ENCODE measurements at regions not wholly inside any gene's neighbourhood (a gene's known extent, or its start where the extent isn't known, plus 50 kb on each side); places are given as distances from the start of the nearest gene placed in this dataset.
"Not testable (repeated sequence)": the region's sequence is repeated elsewhere in the genome, so short reads cannot be mapped to it uniquely, and the experiment has no call there.

DNA sequence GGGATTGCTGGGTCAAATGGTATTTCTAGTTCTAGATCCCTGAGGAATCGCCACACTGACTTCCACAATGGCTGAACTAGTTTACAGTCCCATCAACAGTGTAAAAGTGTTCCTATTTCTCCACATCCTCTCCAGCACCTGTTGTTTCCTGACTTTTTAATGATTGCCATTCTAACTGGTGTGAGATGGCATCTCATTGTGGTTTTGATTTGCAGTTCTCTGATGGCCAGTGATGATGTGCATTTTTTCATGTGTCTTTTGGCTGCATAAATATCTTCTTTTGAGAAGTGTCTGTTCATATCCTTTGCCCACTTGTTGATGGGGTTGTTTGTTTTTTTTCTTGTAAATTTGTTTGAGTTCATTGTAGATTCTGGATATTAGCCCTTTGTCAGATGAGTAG lies 220.3 kb downstream of the NPR3 start:
- DNase-seq, result not testable (repeated sequence)

DNA sequence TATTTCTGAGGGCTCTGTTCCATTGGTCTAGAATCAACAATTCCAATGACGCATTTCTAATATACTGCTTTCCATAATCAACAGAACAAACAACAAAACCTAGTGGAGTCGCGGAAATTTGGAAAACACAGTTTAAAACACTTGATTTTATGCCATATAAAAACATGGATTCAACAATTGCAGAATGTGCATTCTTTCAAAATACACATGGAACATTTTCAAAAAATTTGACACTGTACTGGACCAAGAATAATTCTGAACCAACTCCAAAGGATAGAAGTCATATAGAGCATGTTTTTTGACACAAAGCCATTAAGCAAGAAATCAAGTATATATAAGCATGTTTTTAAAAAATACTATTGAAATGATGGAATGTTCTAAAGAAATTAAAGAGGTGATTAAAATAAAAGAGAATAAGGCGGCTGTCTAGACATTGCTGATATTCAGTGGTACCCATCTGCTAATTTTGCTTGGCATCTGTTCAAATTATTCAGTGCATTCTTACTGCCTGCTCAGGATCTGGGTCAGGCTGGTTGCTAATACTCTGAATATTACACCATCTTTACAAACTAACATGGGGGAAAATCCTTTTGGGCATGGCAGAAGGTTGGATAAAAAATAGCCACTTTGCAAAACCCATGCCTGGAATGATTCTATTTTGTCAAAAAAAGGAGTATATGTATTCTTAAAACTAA lies 221.3 kb downstream of the NPR3 start:
- DNase-seq, result no peak

DNA sequence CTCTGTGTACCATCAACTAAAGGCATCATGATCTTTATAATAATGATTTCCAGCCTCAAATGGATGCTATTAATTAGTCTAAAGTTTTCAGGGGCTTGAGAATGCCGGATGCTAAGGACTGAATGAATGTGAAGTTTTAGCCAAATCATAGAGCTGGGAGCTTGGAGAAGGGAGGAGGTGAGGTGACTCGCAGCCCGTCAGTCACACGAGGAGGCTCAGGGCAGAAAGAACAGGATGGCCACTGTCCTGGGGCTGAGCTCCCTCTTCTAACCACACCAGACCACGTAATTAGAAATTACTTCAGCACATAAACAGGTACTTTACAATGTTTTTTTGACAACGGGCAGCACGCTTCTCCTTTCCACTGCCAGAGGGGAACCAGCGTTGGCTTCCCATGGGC lies 222.6 kb downstream of the NPR3 start:
- DNase-seq, result no peak

DNA sequence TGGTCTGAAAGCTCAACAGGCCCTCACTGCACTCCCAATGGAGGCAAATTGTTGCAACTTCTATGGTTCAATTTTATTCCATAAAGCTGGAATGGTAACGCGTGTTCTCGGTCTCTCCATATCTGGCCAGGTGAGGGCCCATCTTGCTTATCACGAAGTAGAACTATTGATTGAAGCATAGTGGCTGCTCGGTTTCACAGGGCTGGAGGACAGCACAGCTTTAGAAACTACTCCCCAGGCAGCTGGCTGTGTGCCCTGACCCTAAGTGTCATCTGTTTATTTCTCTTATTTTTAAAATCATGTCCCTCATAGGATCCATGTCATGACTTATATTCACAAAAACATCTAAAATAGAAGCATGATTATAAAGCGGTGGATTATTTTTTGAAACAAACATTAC lies 223.4 kb downstream of the NPR3 start:
- no peak for DNase-seq

DNA sequence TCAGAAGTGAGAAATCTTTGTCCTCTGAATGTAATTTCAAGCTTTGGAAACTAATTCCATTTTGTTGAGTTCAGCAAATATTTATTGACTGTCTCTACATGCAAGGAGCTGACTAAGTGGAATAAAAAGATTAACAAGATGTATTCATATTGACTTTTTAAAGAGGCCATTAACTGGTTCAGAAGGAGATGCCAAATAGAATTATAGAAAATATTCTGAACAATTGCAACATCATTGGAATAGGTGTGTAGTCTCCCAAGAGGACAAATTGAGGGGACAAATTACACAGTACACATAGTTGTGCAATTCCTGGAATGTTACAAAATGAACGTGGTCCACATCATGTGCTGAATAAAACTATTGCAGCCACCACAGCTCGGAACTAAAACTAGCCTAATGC lies 224.2 kb downstream of the NPR3 start:
- no peak for DNase-seq

DNA sequence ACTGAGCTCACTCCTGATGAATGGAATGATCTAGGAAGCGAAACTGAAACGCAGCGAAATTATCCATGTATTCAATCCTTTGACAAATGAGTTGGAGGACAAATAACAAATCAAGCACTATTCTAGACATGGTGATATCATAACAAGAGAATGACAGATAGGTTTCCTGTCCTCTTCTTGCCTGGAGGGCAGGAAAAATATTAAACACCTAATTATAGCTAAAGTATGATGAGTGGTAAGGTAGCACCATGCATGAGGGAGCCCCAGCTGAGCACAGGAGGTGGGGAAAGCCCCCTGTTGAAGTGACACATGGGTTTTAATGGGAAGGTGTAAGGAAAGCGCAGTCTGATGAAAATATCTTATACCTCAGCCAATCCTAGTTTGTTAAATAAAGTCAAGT lies 225.2 kb downstream of the NPR3 start:
- no peak for DNase-seq

DNA sequence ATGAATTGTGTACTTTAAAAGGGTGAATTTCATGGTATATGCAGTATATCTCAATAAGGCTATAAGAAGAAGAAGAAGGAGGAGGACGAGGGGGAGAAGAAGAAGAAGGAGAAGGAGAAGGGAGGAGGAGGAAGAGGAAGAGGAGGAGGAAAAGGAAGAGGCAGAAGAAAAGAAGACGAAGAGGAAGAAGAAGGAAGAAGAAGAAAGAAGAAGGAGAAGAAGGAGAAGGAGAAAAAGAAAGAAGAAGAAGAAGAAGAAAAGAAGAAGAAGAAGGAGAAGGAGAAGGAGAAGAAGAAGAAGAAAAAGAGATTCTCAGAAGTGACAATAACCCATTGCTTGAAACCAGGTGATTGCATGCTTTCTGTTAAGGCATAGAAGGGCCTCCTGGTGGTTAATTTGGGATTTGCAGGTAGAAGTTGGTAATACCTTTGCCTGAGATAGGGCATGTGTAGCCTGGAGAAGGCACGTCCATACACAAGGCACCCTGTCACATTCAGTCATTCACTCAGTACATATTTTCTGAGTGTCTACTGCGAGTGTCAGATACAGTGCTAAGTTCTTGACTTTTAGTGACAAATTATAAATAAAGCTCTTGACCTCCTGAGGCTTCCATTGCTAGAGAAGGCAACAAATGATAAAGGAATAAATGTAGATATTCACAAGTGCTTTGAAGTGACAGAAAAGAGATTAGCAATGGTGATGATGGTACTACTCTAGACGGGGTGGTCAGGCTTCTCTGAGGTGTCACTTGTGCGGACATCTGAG lies 231.3 kb downstream of the NPR3 start:
- no peak for DNase-seq

DNA sequence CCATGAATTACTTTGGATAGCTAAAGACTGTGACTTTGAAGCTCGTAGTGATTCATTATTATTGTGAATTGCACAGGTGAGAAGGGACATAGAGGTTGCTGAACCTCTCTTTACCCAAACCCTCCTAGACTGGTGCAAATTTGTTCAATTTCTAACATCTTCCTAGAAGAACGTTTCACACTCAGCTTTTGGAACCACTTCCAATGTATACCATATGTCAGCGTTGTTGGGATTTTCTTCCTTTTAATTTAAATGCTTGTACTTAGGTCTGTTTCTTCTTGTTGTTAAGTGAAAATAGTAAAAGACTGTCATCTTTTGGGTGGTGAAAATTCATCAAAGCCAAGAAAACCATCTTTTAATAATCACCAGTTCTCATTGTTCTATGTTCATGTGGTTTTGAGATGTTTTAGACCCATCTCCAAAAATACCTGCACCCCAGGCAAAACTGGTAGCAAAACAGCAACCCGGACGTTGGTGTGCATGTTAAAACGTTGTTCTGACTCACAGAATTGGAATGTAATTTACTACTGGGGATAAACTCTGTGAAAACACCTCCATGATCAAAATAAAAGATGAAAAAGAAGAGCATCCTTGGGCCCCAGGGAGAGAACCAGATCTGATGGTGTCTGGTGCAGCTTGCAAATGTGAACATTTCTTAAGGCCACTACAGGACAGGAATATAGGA lies 238.3 kb downstream of the NPR3 start:
- no peak for DNase-seq

DNA sequence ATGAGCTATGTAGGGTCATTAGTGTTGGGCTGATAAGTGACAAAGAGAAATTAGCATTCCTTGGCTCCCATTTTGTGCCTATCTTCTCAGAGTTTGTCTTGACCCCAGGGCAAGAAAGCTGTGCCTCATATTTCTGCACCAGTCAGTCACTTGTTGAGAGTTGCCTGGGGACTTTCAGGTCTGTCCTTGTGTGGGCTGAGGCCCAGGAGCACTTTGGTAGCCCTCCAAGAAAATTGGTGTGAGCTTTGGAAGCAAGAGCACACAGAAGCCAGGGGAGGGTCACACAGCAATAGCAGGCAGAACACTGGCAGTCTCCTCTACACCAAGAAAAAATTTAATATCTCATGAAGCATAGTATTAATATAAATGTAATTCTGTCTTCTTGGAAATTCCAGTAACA lies 239.9 kb downstream of the NPR3 start:
- DNase-seq, result no peak

DNA sequence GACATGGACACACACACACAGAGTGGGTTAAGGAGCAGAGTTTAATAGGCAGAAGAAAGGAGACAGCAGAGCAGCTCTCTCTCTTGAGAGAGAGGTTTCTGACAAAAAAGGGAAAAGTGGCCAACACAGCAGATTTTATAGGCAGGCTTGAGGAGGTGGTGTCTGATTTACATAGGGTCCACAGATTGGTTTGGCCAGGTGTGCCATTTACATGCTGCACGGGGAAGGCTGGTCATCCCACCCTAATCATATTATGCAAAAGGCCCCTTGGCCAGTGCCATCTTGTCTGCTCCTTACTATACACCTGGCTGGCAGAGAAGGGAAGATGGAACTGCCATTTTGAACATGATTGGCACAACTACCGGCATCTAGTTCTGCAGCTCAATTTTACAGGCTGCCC lies 240.8 kb downstream of the NPR3 start:
- no peak for DNase-seq

DNA sequence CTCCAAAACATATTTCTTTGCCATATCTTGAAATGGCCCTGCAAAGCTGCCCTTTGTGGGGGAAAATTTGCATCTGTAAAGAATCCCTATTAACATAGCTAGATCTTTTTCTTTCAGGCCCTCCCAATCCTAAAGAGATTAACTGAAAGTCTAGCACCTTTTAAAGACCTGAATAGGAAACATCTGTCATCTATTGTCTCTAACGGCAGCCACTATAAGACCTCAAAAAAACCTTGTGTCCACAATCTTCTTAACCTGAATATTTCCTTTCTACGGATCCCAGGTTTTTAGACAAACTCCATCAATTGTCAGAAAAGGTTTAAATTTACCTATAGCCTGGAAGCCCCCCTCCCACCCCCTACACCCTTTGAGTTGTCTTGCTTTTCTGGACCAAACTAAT lies 241.3 kb downstream of the NPR3 start:
- not testable (repeated sequence) for DNase-seq

DNA sequence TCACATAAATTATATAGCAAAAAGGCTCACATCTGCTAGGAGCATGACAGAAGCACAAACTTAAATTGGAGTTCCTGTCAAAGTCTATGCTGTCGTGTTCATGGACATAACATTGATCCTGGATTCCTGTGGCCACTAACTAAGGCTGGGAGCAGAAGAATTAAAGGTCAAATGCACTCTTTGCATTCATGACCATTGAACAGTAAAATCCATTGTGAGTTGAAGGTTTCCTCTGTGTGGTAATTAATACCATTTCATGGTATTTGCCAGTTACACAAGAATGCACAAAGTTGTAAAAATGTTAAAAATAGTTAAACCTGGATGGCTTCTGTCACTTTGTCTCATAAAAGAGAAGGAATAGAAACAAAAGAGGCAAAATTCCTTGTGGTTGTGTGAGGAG lies 242.6 kb downstream of the NPR3 start:
- DNase-seq, result no peak

DNA sequence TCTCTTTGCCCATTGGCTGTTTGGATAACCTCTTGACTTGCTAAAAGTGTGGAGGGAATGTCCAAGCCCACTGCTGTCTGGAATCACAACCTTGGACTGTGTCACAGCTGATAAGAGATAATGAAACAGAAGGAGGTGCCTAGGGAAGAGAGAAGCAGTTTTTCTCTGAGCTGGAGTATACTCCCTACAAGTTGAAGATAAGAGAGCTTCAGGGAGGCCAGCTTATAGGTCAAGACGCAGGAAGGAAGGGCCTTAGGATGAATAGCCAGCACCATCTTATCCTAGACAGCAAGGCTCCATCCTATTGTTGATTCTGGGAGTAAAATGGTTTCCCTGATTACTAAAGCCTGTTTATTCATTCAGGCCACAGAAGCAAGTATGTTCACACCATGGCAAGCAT lies 244.7 kb downstream of the NPR3 start:
- DNase-seq, result no peak

DNA sequence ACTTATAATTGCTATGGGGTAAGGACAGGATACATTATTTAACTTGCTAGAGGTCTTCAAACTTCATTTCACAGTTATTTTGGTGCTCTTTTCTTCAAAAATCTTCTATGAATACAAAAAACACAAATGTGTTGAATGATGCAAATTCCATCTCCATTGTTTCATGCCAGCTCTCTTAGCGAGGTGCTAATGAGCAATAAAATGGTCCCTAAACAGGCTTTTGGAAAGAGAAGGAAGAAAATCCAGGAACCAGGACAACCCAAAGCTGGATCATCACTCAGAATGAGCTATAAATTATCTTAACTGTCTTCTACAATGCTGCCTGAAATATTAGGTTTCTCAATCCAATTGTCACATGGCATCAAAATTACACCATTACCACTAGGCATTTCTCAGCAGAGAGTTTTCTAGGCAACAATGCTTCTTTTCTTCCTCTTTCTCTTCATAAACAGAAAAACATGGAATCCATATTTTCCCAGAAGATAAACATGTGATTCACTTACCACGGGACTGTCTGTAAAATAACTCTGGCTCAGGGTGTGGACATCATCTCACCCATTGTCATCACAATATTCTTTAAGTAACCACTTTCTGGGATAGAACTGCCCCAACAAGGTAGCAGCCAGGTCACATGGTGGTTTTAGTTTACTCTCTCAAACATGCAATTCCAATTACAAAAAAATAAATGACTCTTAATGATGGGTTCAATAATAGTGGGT lies 249.4 kb downstream of the NPR3 start:
- DNase-seq, result no peak

DNA sequence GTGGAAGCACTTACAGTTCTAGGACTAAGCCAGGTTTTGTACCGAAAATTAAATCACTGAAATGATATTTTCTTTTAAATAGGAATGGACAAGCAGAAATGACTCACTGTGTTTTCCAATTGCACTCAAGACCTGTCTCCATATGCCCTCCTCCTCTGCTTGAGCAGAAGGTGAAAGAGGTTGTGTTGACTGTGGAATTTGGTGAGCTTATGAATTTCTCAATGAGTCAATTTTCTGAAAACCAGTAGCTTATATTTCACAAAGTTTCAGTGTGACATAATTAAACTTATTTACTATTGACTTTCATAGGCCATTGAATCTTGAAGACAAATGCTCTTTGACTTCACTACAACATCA lies 249.9 kb downstream of the NPR3 start:
- DNase-seq, result no peak

DNA sequence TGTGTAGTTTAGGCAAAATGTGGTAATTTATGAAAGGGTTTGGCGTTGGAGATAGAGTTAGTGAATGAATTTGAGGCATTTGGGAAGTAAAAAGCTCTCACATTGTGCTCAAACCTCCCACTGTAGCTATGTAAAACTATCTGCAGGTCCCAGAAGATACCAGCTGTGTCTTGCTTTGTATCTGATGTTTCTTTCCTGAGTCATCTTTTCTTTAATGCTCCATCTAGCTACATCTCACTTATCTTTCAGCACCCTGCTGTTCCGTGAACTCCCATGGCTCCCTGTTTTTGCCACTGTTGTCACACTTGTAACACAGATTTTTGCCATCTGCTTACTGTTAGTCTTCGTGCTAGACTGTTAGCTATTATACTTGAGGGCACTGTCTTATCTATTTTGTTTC lies 253.1 kb downstream of the NPR3 start:
- no peak for DNase-seq

DNA sequence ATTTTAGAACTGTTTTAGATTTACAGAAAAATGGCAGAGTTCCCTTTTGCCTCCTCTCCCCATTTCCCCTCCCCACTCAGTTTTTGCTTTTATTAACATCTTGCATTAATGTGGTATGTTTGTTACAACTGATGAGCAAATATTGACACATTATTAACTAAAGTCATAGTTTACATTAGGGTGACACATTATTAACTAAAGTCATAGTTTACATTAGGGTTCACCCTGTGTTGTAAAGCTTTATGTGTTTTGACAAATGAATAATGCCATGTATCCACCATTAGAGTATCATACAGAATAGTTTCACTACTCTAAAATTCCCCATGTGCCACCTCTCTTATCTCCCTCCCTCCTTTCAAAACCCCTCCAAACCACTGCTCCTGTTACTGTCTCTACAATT lies 262.5 kb downstream of the NPR3 start:
- no peak for DNase-seq

DNA sequence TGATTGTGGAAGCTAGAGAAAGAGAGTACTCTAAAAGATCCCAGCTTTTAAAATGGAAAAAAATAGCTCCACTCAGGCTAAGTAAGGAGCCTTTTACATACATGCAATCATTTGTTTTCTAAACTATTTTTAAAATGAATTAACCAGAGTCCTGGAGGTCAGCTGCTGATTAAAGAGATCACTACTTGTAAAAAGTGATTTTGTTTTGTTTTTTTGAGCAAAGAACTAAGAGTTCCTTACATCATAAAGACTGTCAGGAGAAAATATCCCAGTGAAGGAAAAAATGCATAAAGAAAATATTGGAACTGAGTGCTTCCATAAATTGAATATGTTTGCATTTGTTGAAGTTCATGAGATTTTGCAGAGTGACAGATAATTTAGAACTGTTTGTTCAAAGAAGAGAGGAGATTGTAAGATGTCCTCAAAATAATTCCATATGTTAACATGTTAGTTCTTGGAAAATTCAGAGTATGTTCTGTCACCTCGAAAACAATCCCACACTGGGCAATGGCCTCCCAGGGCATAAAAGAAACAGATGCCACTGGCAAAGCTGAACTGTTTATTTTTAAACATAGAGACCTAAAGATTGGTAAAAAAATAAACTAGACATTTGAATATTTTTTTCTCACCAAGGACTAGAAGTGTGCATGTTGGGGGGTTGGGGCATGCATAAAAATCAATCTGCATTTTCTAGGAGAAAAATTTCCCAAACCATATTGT lies 264.7 kb downstream of the NPR3 start:
- no peak for DNase-seq

DNA sequence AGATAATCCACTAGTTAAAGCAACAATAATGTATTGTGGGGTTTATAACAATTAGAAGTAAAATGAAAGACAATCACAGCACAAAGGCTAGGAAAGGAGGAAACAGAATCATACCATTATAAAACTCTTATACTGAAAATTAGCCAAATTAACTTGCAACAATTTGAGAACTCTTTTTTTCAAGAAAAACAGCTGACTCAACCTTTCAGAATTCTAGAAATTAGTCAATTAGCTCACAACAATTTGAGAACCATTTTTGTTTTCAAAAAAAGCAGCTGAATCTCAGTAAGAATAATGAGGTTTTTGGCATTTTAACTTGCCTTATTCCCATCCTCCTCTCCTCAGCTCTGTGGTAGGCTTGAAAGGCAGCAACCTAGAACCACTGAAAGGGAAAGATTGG lies 269.9 kb downstream of the NPR3 start:
- no peak for DNase-seq

DNA sequence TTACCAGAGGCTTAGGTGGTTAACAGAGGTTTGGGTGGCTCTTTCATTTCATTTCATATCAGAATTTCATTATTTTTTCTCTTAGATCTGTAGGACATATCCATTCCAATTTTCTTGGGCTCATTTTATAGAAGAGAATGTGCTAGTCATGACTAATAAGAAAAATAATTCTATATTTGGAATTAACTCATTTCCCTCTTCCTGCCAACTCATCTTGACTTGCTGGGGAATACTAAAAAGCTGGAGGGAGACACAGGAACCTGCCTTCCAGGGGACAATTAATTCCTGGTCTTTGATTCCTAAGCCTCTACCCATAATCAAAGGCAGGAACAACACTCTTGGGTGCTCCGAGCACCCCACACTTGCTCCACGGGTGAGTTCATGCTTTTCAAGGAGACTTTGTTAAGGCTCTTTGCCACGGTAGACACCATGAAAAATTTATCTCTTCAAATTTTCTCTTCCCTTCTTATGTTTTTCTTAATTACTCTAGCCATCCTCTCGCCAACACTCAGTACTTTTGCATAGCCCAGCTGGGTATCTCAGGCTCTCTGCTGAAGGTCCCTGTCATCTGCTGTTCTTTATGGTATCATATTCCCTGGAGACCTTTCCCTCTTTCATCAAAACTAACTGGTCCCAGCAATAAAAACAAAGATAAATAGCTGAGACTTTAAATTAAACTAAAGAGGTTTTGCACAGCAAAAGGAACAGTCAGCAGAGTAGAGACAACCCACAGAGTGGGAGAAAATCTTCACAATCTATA lies 273.9 kb downstream of the NPR3 start:
- no peak for DNase-seq

DNA sequence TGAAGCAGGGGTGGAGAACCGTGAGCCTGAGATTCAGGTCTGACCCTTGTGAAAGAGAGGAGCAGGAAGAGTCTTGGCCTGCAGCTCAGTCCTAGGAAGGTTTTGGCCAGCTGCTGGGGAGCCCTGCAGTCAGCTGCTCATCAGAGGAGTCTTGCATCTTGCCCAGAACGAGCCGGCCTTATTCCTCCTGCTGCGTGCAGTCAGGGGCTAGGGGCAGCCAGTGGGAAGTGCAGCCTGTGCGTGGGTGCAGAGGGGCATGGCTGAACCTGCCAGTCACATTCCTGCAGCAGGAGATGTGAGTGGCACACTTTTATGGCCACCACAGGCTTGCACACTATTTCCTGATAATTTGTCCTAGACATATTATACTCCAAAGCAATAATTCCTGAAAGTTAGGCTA lies 278.7 kb downstream of the NPR3 start:
- no peak for DNase-seq

All from GDM1 (cell line).